GM19023 (cell line): ENCODE measurements at regions not wholly inside any gene's neighbourhood (a gene's known extent, or its start where the extent isn't known, plus 50 kb on each side); places are given as distances from the start of the nearest gene placed in this dataset.
"Not testable (repeated sequence)": the region's sequence is repeated elsewhere in the genome, so short reads cannot be mapped to it uniquely, and the experiment has no call there.

Experiments
- ATAC-seq: cut with Tn5 transposase; IDR thresholded peaks from one replicate; pipeline ENCODE4 v1.9.1; 2021; ENCODE audit warnings: mild to moderate bottlenecking, moderate library complexity; ENCODE audit not compliant: unreplicated experiment

- no peak for ATAC-seq
Measured at GRCh38 chr6:100322886-100323285, 141.8 kb downstream of the SIM1 start.

DNA sequence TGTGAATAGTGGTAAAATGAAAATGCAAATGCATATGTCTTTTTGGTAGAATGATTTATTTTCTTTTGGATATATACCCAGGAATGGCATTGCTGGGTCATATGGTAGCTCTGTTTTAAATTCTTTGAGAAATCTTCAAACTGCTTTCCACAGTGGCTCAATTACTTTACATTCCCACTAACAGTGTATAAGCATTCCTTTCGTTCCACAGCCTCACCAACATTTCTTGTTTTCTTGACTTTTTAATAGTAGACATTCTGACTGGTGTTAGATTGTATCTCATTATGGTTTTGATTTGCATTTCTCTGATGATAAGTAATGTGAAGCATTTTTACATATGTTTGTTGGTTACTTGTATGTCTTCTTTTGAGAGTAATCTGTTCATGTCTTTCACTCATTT lies 144.0 kb downstream of the SIM1 start:
- no peak for ATAC-seq

- ATAC-seq, result no peak
Measured at GRCh38 chr6:100317031-100317430, 147.7 kb downstream of the SIM1 start.

DNA sequence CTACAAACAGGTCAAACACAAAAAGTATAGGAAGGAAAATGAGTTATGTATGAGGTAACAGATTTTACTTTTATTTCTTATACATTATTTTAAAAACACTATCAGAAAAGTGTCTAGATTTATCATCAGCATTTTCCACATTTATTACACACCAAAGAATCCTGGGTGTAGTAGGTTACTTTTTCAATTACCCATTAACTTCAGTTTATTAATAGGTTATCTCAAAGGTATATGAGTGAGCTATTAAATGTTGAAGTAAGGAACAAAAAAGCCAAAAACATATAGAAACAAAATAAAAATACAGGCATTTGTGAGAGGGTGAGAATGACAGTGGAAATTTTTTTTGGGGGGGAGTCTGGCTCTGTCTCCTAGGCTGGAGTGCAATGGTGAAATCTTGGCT lies 150.5 kb downstream of the SIM1 start:
- ATAC-seq, result no peak

GRCh38 chr6:100311707-100312251 lies 152.9 kb downstream of the SIM1 start:
- no peak for ATAC-seq

GRCh38 chr6:100309174-100309573 lies 155.5 kb downstream of the SIM1 start:
- no peak for ATAC-seq

DNA sequence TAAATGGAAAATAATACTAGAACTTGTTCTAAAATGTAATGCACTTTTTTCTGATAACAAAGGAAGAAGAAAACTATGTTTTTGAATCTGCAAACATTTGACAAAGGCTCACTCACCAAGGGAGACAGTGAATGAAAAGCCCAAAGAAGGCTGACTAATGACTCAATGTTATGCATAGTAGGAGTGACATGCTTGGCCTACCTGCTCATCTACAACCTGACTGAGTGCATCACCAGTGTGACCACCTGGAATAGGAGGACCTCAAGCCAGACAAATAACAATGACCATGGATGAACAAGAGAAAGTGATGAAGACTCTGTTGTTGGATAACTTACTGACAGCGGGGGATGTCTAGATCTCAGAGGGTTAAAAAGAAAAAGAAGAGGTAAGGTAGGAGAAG lies 157.2 kb downstream of the SIM1 start:
- ATAC-seq, result no peak

GRCh38 chr6:100305209-100305869 lies 159.4 kb downstream of the SIM1 start:
- ATAC-seq, result no peak

DNA sequence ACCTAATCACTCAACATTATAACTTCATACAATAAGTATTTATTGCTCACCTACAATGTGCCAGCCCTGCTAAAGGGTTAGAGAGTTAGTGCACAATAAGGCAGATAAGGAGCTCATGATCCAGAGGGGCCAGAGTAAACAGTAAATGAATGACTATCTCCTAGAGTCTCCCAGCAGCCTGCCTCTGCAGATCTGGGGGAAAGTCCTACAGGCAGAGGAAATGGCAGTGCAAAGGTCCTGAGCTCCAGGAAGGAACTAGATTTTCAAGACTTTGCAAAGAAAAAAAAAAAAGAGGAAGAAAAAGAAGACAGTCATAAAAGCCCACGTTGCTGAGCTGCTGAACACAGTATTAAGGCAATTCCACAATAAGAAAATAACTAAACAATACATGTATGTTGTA lies 160.1 kb downstream of the SIM1 start:
- ATAC-seq, result no peak

GRCh38 chr6:100301731-100302130 lies 163.0 kb downstream of the SIM1 start:
- ATAC-seq, result no peak

GRCh38 chr6:100300221-100300736 lies 164.4 kb downstream of the SIM1 start:
- ATAC-seq, result no peak

DNA sequence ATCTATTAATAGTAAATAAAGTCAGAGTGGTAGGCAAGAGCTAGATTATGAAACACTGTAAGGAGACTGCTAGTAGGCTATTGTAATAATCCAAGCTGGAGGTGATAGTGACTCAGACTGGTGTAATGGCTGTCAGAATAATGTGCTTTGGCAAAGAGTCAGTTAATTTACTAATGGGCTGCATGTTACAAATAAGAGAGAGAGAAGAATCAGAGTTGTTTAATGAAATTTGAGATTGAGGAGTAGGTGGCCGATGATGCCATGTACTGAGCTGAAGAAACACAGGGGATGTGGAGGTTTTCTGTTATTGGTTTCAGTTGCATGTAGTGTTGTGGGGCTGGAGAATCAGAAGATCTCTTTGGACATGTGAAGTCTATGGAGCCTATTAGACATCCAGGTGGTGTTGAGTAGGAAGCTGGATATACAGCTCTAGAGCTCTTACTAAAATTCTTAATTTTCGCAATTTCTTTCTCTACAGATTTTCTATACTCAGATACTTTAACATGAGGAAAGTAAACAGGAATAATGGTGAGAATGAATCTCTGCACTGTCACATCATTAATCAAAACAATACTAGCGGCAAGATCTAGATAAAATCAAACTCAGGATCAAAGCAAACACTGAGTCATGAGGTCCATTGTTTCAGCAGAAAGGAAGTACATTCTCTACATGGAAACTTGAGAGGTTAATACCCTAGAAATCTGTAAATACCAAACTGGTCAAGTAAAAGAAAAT lies 167.7 kb downstream of the SIM1 start:
- ATAC-seq, result no peak

DNA sequence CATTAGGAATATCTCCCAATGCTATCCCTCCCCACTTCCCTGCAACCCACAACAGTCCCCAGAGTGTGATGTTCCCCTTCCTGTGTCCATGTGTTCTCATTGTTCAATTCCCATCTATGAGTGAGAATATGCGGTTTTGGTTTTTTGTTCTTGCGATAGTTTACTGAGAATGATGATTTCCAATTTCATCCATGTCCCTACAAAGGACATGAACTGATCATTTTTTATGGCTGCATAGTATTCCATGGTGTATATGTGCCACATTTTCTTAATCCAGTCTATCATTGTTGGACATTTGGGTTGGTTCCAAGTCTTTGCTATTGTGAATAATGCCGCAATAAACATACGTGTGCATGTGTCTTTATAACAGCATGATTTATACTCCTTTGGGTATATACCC lies 169.5 kb downstream of the SIM1 start:
- ATAC-seq, result not testable (repeated sequence)

DNA sequence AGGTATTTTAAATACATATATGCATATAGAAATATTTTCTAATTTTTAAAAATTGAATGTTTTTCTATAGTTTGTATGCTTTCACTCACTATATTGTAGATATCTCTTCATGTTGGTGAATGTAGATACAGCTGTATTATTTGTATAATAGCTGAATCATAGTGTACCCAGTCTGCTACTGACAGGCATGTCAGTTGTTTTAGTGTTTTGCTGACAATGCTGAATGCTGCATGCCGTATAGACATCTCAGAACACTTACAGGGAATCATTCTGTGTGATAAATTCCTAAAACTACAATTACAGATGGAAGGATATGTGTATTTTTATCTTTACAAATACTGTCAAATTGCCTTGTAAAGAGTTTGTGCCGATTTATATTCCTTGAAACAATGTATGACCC lies 175.4 kb downstream of the SIM1 start:
- no peak for ATAC-seq

- ATAC-seq, result no peak
Measured at GRCh38 chr6:100288311-100288710, 176.4 kb downstream of the SIM1 start.

DNA sequence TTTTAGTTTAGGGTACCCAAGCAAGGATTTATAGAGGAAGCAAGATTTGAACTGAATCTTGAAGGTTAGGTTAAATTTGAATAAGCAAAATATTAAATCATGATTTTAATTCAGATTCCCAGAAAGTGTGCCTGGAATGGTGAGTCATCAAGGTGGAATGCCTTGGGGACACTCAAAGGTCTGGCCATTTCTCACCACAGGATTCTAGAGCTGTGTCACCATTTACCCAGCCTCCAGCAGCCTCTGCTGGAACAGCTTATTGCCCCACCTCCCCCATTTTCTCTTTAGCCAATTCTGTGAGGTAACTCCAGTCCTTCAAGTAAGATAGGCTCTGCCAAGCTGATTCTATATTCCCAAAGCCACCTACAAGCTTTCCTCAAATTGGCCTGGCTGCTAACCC lies 181.4 kb downstream of the SIM1 start:
- ATAC-seq, result no peak

GRCh38 chr6:100281471-100281901 lies 183.2 kb downstream of the SIM1 start:
- ATAC-seq, result no peak

- no peak for ATAC-seq
Measured at GRCh38 chr6:100276311-100277057, 188.2 kb downstream of the SIM1 start.

- no peak for ATAC-seq
Measured at GRCh38 chr6:100274147-100274546, 190.6 kb downstream of the SIM1 start.

DNA sequence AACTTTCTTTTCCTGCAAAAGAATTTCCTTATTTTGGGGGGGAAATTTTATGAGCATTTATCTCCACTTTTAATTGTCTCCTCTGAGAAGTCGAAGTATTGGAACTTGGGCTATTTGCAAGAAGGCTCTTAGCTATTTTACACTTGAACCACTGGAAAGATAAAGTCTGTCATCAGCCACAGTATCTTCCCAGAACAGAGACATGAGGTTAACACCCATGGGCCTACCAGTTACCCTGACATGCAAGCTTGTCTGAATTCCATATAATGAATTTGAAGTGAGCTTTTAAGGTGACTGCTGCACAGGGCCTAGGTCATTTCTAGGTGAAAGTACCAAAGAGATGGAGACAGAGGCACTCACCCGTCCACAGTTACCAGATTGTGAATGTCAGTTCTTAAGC lies 193.1 kb downstream of the SIM1 start:
- no peak for ATAC-seq

DNA sequence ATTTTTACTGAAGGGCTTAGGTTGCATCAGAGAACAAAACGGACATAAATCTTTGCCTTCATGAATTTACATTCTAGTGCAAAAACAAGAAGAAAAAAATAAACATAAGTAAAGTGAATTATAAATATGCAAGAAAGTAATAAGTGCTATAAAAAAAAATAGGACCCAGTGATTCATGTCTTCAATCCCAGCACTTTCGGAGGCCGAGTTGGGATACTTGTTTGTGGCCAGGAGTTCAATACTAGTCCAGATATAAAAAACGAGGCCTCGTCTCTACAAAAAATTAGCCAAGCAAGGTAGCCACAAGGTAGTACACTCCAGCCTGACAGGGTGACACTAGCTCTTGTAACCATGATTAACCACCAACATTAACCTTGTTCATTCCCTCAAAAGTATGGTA lies 193.5 kb downstream of the SIM1 start:
- ATAC-seq, result no peak
